HCT116 (cell line): ENCODE measurements at regions not wholly inside any gene's neighbourhood (a gene's known extent, or its start where the extent isn't known, plus 50 kb on each side); places are given as distances from the start of the nearest gene placed in this dataset.

Experiments
- ZNF274 ChIP-seq: fragments of 200-500 bp; sonication (Bioruptor generic); IDR thresholded peaks from 2 replicates; pipeline ENCODE4 v1.6.1; 2014; ENCODE audit warnings: mild to moderate bottlenecking, low read depth, low read length, inconsistent platforms
- TF ChIP-seq, protein P1 (sequence below), 3 experiments: fragments of 200-600 bp in 1 of 3; sonication (generic) in 1 of 3; IDR thresholded peaks in 2 of 3; conservative IDR thresholded peaks in 1 of 3; 2 replicates each; pipeline ENCODE4 v1.5.1; 2012 to 2017; ENCODE audit warnings: low read depth in 2 of 3, low read length in 2 of 3, antibody characterized with exemption in 1 of 3, borderline replicate concordance in 1 of 3, control low read depth in 1 of 3, mild to moderate bottlenecking in 1 of 3, mixed read lengths in 1 of 3, mixed run types in 1 of 3, moderate library complexity in 1 of 3; ENCODE audit not compliant: insufficient read depth in 1 of 3
- TF ChIP-seq, protein P2 (sequence below): IDR thresholded peaks from 2 replicates; pipeline ENCODE4 v1.6.1; 2012

DNA sequence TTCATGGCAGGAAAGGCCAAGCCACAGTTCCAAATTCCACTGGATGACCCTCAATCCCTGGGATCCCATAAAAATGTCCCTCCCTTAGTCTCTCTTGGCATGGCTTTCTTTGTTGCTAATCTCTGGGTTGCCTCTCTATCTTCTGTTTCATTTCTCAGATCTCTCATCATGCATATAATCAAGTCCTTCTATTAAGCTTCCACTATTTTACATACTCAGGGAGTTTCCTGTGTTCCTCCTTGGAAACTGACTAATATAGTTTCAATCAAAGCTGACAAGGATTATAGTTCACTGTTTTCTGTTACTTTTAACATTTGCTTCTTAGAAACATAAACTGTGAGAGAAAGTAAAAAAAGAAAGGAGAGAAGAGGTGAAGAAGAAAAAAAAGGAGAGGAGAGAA lies 113.8 kb upstream of the COL8A1 start:
- TF ChIP-seq, protein P1, sequence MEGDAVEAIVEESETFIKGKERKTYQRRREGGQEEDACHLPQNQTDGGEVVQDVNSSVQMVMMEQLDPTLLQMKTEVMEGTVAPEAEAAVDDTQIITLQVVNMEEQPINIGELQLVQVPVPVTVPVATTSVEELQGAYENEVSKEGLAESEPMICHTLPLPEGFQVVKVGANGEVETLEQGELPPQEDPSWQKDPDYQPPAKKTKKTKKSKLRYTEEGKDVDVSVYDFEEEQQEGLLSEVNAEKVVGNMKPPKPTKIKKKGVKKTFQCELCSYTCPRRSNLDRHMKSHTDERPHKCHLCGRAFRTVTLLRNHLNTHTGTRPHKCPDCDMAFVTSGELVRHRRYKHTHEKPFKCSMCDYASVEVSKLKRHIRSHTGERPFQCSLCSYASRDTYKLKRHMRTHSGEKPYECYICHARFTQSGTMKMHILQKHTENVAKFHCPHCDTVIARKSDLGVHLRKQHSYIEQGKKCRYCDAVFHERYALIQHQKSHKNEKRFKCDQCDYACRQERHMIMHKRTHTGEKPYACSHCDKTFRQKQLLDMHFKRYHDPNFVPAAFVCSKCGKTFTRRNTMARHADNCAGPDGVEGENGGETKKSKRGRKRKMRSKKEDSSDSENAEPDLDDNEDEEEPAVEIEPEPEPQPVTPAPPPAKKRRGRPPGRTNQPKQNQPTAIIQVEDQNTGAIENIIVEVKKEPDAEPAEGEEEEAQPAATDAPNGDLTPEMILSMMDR (IDR thresholded peaks at IDR 0.05 in 2 of 3, conservative IDR thresholded peaks at IDR 0.05 in 1 of 3; ENCODE audit: borderline replicate concordance in 1 of 3, insufficient read depth in 1 of 3, low read depth in 2 of 3, low read length in 2 of 3): no peak
- TF ChIP-seq, protein P2, sequence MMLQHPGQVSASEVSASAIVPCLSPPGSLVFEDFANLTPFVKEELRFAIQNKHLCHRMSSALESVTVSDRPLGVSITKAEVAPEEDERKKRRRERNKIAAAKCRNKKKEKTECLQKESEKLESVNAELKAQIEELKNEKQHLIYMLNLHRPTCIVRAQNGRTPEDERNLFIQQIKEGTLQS: no peak
- TF ChIP-seq ZNF274: no peak
